ENCODE measurements at regions not wholly inside any gene's neighbourhood (a gene's known extent, or its start where the extent isn't known, plus 50 kb on each side); places are given as distances from the start of the nearest gene placed in this dataset.

- Histone ChIP-seq H3K79me2 (ENCODE audit: control insufficient read depth, insufficient read depth, low read length) (no peaks in the 10 kb centered on the region), H3K27ac (ENCODE audit: extremely low read depth, low read depth, low read length) (no peak overlapping the region), H2AFZ (ENCODE audit: low read depth, low read length) (no peak overlapping the region), H3K36me3 (ENCODE audit: control insufficient read depth, insufficient read depth, low read length) (no peaks in the 10 kb centered on the region), H3K9ac (ENCODE audit: insufficient read depth in 1 of 2, low read depth in 2 of 2, low read length in 2 of 2) (no peak overlapping the region), H3K4me1 (replicated peaks in 1 of 2; ENCODE audit: control insufficient read depth in 2 of 2, insufficient read depth in 2 of 2, low read length in 2 of 2) (no peaks in the 10 kb centered on the region), H3K4me2 (ENCODE audit: insufficient read depth, low read length) (no peak overlapping the region), H3K4me3 (no peak overlapping the region), H4K20me1 (replicated peaks; ENCODE audit: control insufficient read depth, insufficient read depth, low read length) (no peaks in the 10 kb centered on the region), H3K9me1 (ENCODE audit: control insufficient read depth, insufficient read depth, low read length) (no peaks in the 10 kb centered on the region), H3K9me3 (replicated peaks; ENCODE audit: control insufficient read depth, insufficient read depth, low read depth, low read length) (no peaks in the 10 kb centered on the region), H3K27me3 (ENCODE audit: control insufficient read depth in 2 of 2, insufficient read depth in 2 of 2, low read length in 2 of 2) (no peaks in the 10 kb centered on the region)
- CTCF ChIA-PET (ENCODE audit: low intra/inter-chr PET ratio), result interaction anchor here (0.6 kb wide), 1 partner anchor 276 kb away, joined by 4 read pairs; no protein-coding TSS in a partner anchor
- POLR2A ChIA-PET, result no interaction called here
- no TSS peak for BruUV-seq (replicated peaks)
- DNase-seq (ENCODE audit: extremely low read depth in 1 of 4, low spot score in 3 of 4) (no peak), ATAC-seq (no peak), FAIRE-seq (no peak)
- intact Hi-C loops (cut with micrococcal nuclease) (loop anchor here (5.0 kb wide), 1 partner anchor 52 kb away; no protein-coding TSS in a partner anchor), in situ Hi-C loops (cut with MboI) (no loop called here)
- no peak for TF ChIP-seq RCOR1 (IDR thresholded peaks at IDR 0.05; ENCODE audit: borderline replicate concordance in 1 of 2, low read depth in 2 of 2, low read length in 2 of 2)
- TF ChIP-seq, protein P1, sequence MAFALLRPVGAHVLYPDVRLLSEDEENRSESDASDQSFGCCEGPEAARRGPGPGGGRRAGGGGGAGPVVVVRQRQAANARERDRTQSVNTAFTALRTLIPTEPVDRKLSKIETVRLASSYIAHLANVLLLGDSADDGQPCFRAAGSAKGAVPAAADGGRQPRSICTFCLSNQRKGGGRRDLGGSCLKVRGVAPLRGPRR (CRISPR knock-in tag; IDR thresholded peaks at IDR 0.05), result no peak
- TF ChIP-seq, protein P2, sequence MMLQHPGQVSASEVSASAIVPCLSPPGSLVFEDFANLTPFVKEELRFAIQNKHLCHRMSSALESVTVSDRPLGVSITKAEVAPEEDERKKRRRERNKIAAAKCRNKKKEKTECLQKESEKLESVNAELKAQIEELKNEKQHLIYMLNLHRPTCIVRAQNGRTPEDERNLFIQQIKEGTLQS (IDR thresholded peaks at IDR 0.05), result no peak
- TF ChIP-seq, protein P2 (CRISPR knock-in tag; conservative IDR thresholded peaks at IDR 0.05), result no peak
- TF ChIP-seq, protein P3, sequence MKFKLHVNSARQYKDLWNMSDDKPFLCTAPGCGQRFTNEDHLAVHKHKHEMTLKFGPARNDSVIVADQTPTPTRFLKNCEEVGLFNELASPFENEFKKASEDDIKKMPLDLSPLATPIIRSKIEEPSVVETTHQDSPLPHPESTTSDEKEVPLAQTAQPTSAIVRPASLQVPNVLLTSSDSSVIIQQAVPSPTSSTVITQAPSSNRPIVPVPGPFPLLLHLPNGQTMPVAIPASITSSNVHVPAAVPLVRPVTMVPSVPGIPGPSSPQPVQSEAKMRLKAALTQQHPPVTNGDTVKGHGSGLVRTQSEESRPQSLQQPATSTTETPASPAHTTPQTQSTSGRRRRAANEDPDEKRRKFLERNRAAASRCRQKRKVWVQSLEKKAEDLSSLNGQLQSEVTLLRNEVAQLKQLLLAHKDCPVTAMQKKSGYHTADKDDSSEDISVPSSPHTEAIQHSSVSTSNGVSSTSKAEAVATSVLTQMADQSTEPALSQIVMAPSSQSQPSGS (CRISPR knock-in tag; IDR thresholded peaks at IDR 0.05), result no peak
- TF ChIP-seq ZNF24 (IDR thresholded peaks at IDR 0.05), result no peak
- no peak for TF ChIP-seq LCOR (CRISPR knock-in tag; IDR thresholded peaks at IDR 0.05)
- no peak for TF ChIP-seq MCM2 (IDR thresholded peaks at IDR 0.05; ENCODE audit: low read depth)
- WGBS (ENCODE audit: insufficient coverage, low coverage, missing lambda C conversion rate), result 0% methylated on average over 3 of the region's 3 CpGs
Measured at GRCh38 chr7:33809228-33809627, 96.1 kb upstream of the BMPER start.
